ENCODE measurements at regions not wholly inside any gene's neighbourhood (a gene's known extent, or its start where the extent isn't known, plus 50 kb on each side); places are given as distances from the start of the nearest gene placed in this dataset.
"Not testable (repeated sequence)": the region's sequence is repeated elsewhere in the genome, so short reads cannot be mapped to it uniquely, and the experiment has no call there.

- no peak for DNase-seq (ENCODE audit: low read depth, low spot score)
Observed at GRCh38 chr3:74420538-74421124, 193.8 kb downstream of the CNTN3 start.

GRCh38 chr3:74415731-74416130 is 198.7 kb downstream of the CNTN3 start:
- DNase-seq (ENCODE audit: low read depth, low spot score), result no peak

GRCh38 chr3:74413547-74414241 is 200.8 kb downstream of the CNTN3 start:
- DNase-seq (ENCODE audit: low read depth, low spot score), result no peak

DNA sequence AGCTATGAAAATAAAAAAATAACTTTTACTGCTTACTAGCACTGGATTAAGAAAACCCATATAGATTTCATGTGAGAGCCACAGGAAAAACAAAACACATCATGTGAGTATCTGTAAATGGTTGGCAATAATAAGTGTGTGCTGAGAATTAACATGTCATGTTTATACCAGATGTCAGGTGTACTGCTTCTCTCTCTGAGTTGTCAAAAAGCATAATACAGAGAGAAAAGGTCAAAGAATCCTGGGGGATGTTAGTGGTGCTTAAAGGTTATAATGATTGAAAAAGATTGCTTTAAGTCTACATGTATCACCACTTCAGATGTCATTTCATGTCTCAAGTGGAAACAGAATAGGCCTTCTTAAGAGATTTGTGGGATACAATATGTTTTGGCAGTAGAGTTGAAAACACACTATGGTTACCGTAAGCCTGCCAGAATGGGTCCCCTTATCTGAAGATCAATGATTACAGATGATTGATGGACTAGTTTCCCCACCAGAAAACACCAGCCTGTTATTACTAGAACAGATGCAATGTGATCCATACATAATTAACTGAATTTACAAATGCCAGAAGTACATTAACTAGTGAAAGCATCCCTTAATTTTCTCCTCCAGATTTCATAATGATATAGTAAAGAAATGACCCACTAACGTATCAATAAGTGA is 204.1 kb downstream of the CNTN3 start:
- DNase-seq (ENCODE audit: low read depth, low spot score), result no peak

DNA sequence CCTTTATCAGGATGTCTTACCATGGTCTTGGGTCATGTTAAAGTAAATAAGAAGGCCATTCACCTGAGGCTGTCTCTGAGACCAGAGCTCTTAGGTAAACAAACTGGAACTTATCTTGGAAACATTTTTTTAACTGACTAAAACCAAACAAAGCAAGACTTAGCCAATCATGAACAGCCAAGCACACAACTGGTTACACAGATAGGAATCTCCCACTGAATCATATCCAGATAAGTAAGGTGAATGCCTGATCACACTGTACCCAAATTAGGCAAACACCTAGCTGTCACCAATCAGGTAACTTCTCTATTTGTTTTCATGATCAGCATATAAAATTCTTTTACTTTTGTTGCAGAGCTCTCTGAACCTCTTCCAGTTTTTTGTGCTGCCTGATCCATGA is 205.4 kb downstream of the CNTN3 start:
- no peak for DNase-seq (ENCODE audit: low read depth, low spot score)

DNA sequence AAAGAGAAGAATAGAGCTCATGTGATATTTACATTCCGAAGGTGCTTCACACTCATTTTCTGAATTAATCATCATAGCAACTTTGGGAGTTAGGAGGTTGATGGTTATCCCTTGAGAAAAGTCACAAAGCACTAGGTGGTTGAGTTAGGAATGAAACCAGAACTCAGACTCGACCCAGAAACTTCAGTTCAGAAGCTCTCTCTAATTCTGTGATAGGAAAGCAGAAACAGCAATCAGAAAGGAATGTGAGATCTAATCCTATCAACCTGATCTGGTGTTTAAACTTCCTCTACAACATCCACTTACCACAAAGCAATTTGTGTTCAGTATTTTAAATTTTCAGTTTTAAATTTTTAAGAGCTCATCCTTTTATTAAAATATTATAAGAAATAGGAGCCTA is 211.2 kb downstream of the CNTN3 start:
- DNase-seq (ENCODE audit: low read depth, low spot score), result no peak

DNA sequence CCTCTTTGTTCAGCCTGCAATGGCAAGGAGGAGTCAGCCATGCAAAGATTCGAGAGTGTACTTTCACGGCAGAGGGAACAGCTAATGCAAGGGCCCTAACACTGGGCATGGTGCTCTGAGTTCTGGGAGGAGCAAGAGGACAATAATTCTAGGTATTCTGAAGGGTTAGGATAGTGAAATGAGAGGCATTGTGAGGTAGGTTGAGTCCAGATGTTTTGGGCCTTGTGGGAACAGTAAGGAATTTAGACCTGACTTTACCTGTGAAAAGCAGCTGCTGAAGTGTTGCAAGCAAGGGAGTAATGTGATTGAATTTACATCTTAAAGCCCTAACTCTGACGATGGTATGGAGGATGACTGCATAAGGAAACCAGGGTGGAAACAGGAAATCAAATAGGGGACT is 211.6 kb downstream of the CNTN3 start:
- DNase-seq (ENCODE audit: low read depth, low spot score), result no peak

GRCh38 chr3:74393426-74393825 is 221.0 kb downstream of the CNTN3 start:
- DNase-seq (ENCODE audit: low read depth, low spot score), result no peak

DNA sequence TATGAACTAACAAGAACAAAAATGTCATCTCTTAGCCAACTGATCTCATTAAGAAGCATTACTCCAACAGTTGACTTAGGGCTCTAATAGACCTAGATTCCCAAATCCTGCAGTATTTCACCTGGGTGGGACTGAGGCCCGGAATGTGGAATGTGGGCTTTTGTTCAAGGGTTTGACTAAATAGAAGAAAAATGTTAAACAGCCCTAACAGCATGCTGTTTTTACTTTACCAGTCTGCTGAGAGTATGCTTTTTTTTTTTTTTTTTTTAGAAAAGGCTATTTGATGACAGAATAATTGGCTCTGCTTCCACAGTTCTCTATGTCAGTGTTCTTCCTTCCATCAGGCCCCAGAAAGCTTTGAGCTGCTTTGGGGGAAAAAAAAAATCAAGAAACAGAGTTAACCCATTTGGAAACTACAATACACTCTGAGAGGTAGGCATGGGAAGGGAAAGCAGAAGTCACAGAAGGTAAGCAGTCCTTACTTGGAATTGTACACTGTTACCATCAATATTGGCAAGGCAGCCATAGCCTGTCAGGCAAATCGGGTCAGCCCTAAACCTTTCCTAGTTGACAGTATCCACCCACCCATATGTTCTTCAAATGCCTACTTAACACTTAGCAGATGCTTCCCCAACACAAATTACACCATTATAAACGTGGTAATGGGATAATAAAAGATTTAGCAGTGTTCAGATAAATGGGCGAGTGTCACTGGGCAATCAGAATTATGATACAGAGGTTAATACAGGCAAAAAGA is 224.2 kb downstream of the CNTN3 start:
- no peak for DNase-seq (ENCODE audit: low read depth, low spot score)

GRCh38 chr3:74387111-74387735 is 227.2 kb downstream of the CNTN3 start:
- DNase-seq (ENCODE audit: low read depth, low spot score), result no peak

- DNase-seq (ENCODE audit: low read depth, low spot score), result no peak
Observed at GRCh38 chr3:74384159-74384558, 230.3 kb downstream of the CNTN3 start.

DNA sequence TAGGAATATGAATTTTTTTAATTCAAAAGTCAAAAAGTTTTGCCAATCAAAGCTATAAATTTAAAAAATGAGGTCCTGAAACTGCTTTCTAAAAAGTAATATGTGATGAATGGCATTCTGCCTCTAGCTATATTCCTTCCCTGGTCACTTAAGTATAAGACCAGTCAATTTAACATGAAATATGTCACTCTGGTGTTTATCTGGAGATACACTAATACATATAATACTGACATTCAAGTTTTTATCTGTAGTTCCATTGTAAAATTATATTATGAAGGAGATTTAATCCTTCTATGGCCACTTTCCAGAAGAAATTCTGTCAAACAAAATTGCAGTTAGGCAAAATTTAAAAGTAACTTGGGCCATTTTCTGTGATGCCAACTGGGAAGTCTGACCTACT is 236.8 kb downstream of the CNTN3 start:
- DNase-seq (ENCODE audit: low read depth, low spot score), result no peak

- DNase-seq (ENCODE audit: low read depth, low spot score), result not testable (repeated sequence)
Observed at GRCh38 chr3:74376323-74376722, 238.1 kb downstream of the CNTN3 start.

DNA sequence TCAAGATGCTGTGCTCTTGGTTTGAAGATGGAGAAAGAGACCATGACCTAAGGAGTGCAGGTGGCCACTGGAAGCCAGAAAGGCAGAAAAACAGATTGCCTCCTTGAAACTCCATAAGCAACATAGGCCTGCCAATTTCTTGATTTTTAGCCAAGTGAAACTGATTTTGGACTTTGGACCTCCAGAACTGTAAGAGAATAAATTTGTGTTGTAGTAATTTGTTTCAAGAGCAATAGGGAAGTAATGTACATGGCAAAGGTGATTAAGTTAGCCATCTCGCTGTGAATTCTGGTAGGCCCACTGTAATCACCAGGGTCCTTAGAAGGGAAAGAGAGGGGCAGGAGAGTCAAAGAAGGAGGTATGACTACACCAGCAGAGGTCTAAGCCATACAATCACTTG is 238.8 kb downstream of the CNTN3 start:
- DNase-seq (ENCODE audit: low read depth, low spot score), result no peak

- DNase-seq (ENCODE audit: low read depth, low spot score), result no peak
Observed at GRCh38 chr3:74372743-74373142, 241.7 kb downstream of the CNTN3 start.

DNA sequence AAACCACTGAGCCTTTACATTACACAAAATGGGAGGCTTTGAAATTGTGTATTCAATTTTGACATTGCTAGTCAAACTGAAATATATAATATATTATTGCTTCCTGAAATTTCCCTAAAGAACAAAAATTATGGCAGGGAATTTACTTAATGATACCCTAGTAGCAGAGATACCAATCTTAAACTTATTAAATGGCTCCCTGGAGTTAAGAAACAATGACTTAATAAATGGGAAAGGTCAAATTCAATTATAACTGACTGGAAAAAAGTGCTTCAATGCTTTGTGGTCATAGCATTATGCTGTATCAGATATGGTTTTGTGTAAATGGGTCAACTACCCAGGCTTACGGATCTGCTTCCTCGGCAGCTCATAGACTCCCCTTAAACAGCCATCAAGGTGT is 244.1 kb downstream of the CNTN3 start:
- DNase-seq (ENCODE audit: low read depth, low spot score), result no peak

DNA sequence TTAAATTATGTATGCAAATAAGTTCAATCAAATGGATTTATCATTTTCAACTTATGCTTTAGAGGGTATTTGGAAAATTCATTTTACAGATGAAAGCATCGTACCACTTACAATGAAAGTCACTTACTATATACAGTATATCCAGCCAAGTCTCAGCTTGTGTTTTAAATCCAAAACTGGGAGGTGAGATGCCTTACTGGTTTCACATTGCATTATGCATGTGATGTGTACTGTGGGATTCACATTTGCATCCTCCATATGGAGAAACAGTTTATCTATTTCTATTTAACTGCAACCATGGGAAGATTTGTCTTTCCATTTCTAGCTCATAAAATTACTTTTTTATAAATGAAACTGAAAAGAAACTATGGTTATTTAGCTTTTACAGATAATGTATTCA is 248.1 kb downstream of the CNTN3 start:
- no peak for DNase-seq (ENCODE audit: low read depth, low spot score)

DNA sequence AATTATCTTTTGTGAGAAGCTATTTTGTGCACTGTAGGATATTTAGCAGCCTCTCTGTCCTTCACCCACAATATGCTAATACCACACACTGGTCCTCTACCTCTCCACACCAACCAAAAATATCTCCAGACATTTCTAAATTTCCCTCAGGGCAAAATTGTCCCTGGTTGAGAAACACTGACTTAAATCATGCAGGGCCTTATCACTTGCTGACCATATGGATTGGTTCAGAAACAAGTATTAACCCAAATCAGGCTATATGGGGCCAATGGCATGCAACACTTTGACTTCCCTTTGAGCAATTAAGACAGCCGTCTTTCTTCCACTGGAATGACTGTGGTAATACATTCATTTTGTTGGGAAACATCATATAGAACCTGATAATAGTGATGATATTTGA is 251.1 kb downstream of the CNTN3 start:
- no peak for DNase-seq (ENCODE audit: low read depth, low spot score)

DNA sequence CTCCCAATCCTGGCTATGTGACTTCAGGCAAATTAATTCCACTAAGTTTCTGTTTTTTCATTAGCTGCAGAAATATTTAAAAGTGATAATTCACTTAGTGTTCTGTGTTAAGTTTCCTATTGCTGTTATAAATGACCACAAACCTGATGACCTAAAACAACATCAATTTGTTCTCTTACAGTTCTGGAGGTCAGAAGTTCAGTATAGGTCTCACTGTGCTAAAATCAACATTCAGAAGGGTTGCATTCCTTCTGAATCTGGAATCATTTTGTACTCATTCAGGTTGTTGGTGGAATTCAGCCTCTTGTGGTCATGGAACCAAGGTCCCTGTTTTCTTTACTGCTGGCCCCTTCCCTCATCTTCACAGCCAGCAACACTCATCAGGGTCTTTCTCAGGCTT is 254.1 kb downstream of the CNTN3 start:
- DNase-seq (ENCODE audit: low read depth, low spot score), result no peak

- DNase-seq (ENCODE audit: low read depth, low spot score), result no peak
Observed at GRCh38 chr3:74357881-74358280, 256.6 kb downstream of the CNTN3 start.

DNA sequence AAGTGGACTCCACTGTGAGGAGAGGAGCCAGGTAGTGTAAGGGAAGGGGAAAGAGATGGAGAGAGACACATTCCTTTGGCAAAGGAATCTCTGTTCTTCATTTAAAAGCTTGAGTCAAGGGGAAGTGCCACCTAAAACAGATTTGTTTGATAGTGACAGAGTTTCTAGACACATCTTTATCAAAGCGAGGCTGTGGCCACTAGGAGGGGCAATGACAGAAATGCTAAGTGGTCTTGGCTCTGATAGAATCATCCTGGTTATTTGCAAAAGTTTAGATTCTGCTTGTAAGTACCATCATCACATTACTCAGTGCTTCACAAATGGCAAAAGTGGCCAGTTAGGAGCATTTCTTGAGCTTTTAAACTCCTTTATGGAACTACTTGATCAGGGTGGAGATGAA is 261.4 kb downstream of the CNTN3 start:
- no peak for DNase-seq (ENCODE audit: low read depth, low spot score)

- DNase-seq (ENCODE audit: low read depth, low spot score), result no peak
Observed at GRCh38 chr3:74352166-74352565, 262.3 kb downstream of the CNTN3 start.
